ENCODE measurements at regions not wholly inside any gene's neighbourhood (a gene's known extent, or its start where the extent isn't known, plus 50 kb on each side); places are given as distances from the start of the nearest gene placed in this dataset.

DNA sequence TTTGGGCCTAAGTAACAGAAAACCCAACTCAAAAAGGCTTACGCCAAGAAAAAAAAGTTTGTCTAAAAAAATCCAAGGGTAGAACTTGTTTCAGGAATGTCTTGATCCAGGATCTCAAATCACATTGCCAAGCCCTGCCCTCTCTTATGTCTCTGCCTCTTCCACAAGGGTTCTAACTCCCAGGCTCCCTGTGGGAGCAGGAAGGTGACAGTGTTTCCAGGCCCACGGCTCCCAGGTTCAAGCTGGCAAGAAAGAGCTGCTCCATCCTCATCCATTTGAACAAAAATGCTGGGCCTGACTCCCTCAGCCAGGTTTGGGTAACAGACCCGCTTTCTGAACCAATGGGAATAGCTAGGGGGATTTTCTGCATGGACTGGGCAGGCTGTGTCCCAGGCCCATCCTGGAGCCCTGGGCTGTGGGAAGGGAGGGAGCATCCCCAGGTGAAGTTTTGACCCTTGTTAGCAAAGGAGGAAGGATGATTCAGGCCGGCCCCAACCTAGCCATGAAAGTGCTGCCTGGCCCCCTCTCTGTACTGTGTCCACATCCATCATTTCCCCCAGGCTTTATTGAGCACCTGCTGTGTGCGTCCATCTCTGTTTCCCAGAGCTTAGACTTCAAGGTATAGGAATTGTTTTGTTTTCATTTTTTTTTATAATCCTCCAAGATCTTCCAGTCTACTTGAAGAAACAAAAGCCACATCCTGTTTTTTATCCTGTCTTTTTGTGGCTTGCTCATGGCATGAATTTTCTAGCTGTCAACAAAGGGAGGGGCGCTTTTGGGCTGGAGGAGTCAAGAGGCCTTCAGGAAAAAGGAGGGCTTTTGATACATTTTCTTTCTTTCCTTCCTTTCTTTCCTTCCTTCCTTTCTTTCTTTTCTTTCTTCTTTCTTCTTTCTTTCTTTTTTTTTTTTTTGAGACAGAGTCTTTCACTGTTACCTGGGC lies 159.8 kb downstream of the TFAP2C start:
- Mint-ChIP-seq H3K36me3 (ENCODE audit: low read depth, unreplicated experiment) (no peaks in the 10 kb centered on the region), H3K4me1 (ENCODE audit: unreplicated experiment) (peaks cover 17% of the 10 kb centered on the region), H3K4me3 (ENCODE audit: unreplicated experiment) (no peak overlapping the region), H3K27ac (ENCODE audit: unreplicated experiment) (no peak overlapping the region), H3K27me3 (ENCODE audit: unreplicated experiment) (no peaks in the 10 kb centered on the region), H3K9me3 (ENCODE audit: unreplicated experiment) (no peaks in the 10 kb centered on the region)
- DNase-seq (ENCODE audit: low spot score): no peak
- TF ChIP-seq, protein P1, sequence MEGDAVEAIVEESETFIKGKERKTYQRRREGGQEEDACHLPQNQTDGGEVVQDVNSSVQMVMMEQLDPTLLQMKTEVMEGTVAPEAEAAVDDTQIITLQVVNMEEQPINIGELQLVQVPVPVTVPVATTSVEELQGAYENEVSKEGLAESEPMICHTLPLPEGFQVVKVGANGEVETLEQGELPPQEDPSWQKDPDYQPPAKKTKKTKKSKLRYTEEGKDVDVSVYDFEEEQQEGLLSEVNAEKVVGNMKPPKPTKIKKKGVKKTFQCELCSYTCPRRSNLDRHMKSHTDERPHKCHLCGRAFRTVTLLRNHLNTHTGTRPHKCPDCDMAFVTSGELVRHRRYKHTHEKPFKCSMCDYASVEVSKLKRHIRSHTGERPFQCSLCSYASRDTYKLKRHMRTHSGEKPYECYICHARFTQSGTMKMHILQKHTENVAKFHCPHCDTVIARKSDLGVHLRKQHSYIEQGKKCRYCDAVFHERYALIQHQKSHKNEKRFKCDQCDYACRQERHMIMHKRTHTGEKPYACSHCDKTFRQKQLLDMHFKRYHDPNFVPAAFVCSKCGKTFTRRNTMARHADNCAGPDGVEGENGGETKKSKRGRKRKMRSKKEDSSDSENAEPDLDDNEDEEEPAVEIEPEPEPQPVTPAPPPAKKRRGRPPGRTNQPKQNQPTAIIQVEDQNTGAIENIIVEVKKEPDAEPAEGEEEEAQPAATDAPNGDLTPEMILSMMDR (IDR thresholded peaks at IDR 0.05; ENCODE audit: unreplicated experiment): no peak

DNA sequence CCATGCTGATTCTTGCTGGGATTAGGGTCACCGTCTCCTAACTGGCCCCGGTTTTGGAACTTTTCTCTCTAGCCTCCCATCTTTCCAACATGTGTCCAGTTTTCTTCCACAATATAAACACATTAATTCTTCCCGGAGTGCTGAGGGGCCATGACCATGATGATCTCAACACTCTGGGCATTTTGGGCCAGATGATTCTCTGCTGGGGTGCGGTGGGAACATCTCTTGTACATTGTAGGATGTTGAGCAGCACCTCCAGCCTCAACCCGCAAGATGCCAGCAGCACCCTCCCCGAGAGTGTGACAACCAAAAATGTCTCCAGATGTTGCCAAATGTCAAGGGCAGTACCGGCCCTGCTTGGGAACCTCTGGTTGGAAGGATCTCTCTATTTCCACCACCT lies 164.8 kb downstream of the TFAP2C start:
- Mint-ChIP-seq H3K27ac (ENCODE audit: unreplicated experiment) (no peak overlapping the region), H3K27me3 (ENCODE audit: unreplicated experiment) (no peaks in the 10 kb centered on the region), H3K4me1 (ENCODE audit: unreplicated experiment) (peaks cover 20% of the 10 kb centered on the region), H3K36me3 (ENCODE audit: low read depth, unreplicated experiment) (peaks cover 4% of the 10 kb centered on the region), H3K4me3 (ENCODE audit: unreplicated experiment) (no peak overlapping the region), H3K9me3 (ENCODE audit: unreplicated experiment) (no peaks in the 10 kb centered on the region)
- TF ChIP-seq, protein P1 (IDR thresholded peaks at IDR 0.05; ENCODE audit: unreplicated experiment): no peak
- no peak for DNase-seq (ENCODE audit: low spot score)

DNA sequence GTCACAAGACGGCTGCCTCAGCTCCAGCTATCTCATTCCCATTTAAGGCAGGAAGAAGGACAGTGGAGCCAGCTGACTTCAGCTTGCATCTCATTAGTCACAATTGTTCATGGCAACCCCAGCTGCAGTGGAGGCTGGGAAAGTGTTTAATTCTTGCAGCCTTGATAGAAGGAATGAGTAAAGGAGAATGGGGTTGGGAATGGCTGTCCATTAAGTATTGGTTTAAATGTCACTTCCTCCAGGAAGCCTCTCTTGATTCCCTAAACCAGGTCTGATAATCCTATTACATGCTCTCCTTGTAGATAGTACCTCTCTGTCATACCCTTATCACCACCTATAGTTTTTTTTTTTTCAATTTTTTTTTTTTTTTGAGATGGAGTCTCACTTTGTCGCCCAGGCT lies 166.4 kb downstream of the TFAP2C start:
- no peak overlapping the region for H3K4me3 Mint-ChIP-seq (ENCODE audit: unreplicated experiment)
- H3K27me3 Mint-ChIP-seq (ENCODE audit: unreplicated experiment): no peaks in the 10 kb centered on the region
- peaks cover 13% of the 10 kb centered on the region for H3K4me1 Mint-ChIP-seq (ENCODE audit: unreplicated experiment)
- no peak for DNase-seq (ENCODE audit: low spot score)
- no peaks in the 10 kb centered on the region for H3K9me3 Mint-ChIP-seq (ENCODE audit: unreplicated experiment)
- TF ChIP-seq, protein P1 (IDR thresholded peaks at IDR 0.05; ENCODE audit: unreplicated experiment): no peak
- H3K36me3 Mint-ChIP-seq (ENCODE audit: low read depth, unreplicated experiment): peaks cover 4% of the 10 kb centered on the region
- no peak overlapping the region for H3K27ac Mint-ChIP-seq (ENCODE audit: unreplicated experiment)

DNA sequence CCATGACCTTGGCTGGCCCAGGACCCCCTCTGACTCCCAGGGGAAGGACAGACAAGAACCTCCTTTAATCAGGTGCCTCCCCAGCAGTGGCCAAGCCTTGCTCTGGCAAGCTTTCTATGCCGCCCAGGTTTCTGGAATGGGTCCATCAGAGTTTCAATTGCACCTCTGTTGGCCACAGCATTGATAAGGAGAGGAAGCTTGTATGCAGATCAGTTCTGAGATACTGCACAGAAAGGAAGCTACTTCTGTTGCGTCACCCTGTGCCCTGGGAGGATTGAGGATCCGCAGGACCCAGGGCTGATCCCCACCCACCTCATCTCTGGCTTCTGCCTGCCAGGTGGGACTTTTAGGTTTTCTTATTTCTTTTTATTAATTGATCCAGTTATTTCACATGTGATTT lies 167.2 kb downstream of the TFAP2C start:
- Mint-ChIP-seq H3K4me1 (ENCODE audit: unreplicated experiment) (peaks cover 9% of the 10 kb centered on the region), H3K9me3 (ENCODE audit: unreplicated experiment) (no peaks in the 10 kb centered on the region), H3K36me3 (ENCODE audit: low read depth, unreplicated experiment) (peaks cover 4% of the 10 kb centered on the region), H3K27ac (ENCODE audit: unreplicated experiment) (no peak overlapping the region), H3K27me3 (ENCODE audit: unreplicated experiment) (no peaks in the 10 kb centered on the region), H3K4me3 (ENCODE audit: unreplicated experiment) (no peak overlapping the region)
- DNase-seq (ENCODE audit: low spot score): no peak
- TF ChIP-seq, protein P1 (IDR thresholded peaks at IDR 0.05; ENCODE audit: unreplicated experiment): no peak

DNA sequence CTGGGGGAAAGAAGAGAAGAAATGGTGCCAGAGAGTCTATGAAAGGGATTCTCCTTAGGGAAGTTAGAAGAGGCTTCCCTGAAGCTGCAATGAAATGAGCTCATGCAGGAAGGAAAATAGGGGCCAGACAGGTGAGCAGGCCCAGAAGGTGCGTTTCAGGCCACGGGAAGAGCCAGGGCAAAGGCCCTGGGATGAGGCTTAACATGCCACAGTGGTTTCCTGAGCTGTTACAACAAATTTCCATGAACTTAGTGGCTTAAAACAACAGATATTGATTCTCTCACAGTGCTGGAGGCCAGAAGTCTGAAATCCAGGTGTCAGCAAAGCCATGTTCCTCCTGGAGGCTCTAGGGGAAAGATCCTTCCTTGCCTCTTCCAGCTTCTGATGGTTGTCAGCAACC lies 167.9 kb downstream of the TFAP2C start:
- no peaks in the 10 kb centered on the region for H3K27me3 Mint-ChIP-seq (ENCODE audit: unreplicated experiment)
- DNase-seq (ENCODE audit: low spot score): no peak
- H3K36me3 Mint-ChIP-seq (ENCODE audit: low read depth, unreplicated experiment): peaks cover 4% of the 10 kb centered on the region
- no peaks in the 10 kb centered on the region for H3K9me3 Mint-ChIP-seq (ENCODE audit: unreplicated experiment)
- no peak overlapping the region for H3K27ac Mint-ChIP-seq (ENCODE audit: unreplicated experiment)
- TF ChIP-seq, protein P1 (IDR thresholded peaks at IDR 0.05; ENCODE audit: unreplicated experiment): no peak
- H3K4me3 Mint-ChIP-seq (ENCODE audit: unreplicated experiment): no peak overlapping the region
- H3K4me1 Mint-ChIP-seq (ENCODE audit: unreplicated experiment): peaks cover 4% of the 10 kb centered on the region
